HK-2 (cell line): ENCODE measurements at regions not wholly inside any gene's neighbourhood (a gene's known extent, or its start where the extent isn't known, plus 50 kb on each side); places are given as distances from the start of the nearest gene placed in this dataset.

Source experiments
- DNase-seq: peaks from one replicate; pipeline ENCODE4 v3.0.0-alpha.2; 2018; ENCODE audit not compliant: unreplicated experiment

- no peak for DNase-seq
Measured at GRCh38 chr12:114743289-114743688, 59.3 kb upstream of the TBX3 start.

- DNase-seq, result no peak
Measured at GRCh38 chr12:114742363-114742762, 58.4 kb upstream of the TBX3 start.

- DNase-seq, result no peak
Measured at GRCh38 chr12:114741940-114742339, 58.0 kb upstream of the TBX3 start.

- no peak for DNase-seq
Measured at GRCh38 chr12:114740448-114740847, 56.5 kb upstream of the TBX3 start.

GRCh38 chr12:114738460-114739184, 54.6 kb upstream of the TBX3 start:
- no peak for DNase-seq

DNA sequence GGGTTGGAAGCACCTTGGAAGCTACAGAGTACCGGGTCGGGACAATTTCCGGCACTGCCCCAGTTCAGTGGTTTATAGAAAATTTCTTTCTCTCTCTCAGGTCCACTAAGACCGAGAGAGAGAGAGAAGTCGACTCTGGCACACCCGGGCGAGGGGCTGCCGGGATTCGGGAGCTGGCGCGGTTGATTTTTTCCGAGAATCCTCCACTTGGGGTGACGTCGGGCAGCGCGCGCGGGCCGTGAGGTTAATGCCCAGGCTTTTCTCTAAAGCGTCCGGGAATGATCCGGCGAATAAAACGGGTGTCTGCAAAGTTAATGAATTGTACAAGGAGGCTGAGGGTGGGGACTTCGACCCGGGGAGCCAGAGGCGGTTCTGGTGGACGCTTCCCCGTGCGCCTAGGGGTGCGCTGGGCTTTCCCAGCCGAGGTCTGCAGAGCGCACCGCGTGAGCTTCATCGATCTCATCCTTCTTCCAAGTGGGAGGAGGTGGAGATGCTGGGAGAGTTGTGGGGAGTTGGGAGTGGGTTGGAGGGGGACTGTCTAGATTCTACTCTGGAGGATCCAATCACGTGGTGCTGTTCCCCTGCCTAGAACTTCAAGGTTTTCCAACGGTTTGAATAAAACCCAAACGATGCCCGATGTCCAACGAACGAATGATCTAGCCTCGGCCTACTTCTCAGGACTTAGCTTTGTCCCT, 51.9 kb upstream of the TBX3 start:
- DNase-seq, result no peak

DNA sequence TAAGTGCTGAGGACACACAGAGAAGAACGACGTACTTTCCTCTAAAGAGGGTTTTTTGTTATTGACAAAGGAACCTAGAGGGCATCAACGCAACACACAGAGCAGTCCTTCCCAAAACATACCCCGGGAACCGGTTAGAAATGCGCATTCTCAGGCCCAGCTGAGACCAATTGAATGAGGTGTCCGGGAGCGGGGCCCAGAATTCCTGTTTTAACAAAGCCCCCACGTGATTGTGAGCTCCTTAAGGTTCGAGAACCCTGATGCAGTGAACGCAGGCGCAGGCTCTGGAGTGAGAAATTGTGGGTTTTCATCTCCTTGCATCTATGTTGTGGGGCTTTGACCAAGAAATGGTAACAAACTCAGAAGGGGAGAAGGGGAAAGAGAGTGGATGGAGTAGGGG, 51.0 kb upstream of the TBX3 start:
- DNase-seq, result no peak

GRCh38 chr12:114733919-114734318, 49.9 kb upstream of the TBX3 start:
- no peak for DNase-seq
